ENCODE measurements at regions not wholly inside any gene's neighbourhood (a gene's known extent, or its start where the extent isn't known, plus 50 kb on each side); places are given as distances from the start of the nearest gene placed in this dataset.

GRCh38 chr6:164124986-164125385 is 710.5 kb downstream of the QKI start:
- ChIA-PET POLR2A (no interaction called here), CTCF (no interaction called here)
- no peak overlapping the region for H3K27ac Mint-ChIP-seq (ENCODE audit: low read depth, unreplicated experiment)
- no peaks in the 10 kb centered on the region for H3K27me3 Mint-ChIP-seq (ENCODE audit: insufficient read depth, unreplicated experiment)
- no peaks in the 10 kb centered on the region for H3K36me3 Mint-ChIP-seq (ENCODE audit: insufficient read depth, unreplicated experiment)
- TF ChIP-seq, protein P1, sequence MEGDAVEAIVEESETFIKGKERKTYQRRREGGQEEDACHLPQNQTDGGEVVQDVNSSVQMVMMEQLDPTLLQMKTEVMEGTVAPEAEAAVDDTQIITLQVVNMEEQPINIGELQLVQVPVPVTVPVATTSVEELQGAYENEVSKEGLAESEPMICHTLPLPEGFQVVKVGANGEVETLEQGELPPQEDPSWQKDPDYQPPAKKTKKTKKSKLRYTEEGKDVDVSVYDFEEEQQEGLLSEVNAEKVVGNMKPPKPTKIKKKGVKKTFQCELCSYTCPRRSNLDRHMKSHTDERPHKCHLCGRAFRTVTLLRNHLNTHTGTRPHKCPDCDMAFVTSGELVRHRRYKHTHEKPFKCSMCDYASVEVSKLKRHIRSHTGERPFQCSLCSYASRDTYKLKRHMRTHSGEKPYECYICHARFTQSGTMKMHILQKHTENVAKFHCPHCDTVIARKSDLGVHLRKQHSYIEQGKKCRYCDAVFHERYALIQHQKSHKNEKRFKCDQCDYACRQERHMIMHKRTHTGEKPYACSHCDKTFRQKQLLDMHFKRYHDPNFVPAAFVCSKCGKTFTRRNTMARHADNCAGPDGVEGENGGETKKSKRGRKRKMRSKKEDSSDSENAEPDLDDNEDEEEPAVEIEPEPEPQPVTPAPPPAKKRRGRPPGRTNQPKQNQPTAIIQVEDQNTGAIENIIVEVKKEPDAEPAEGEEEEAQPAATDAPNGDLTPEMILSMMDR (IDR thresholded peaks at IDR 0.05; ENCODE audit: unreplicated experiment), result no peak
- H3K4me1 Mint-ChIP-seq (ENCODE audit: insufficient read depth, unreplicated experiment), result no peaks in the 10 kb centered on the region
- intact Hi-C loops (cut with micrococcal nuclease), result no loop called here
- H3K9me3 Mint-ChIP-seq (ENCODE audit: unreplicated experiment), result peaks cover 8% of the 10 kb centered on the region
- H3K4me3 Mint-ChIP-seq (ENCODE audit: unreplicated experiment), result no peak overlapping the region
- DNase-seq (ENCODE audit: unreplicated experiment), result no peak
- no TSS peak for BruUV-seq (replicated peaks)

- Mint-ChIP-seq H3K4me3 (ENCODE audit: unreplicated experiment) (no peak overlapping the region), H3K4me1 (ENCODE audit: insufficient read depth, unreplicated experiment) (no peaks in the 10 kb centered on the region), H3K9me3 (ENCODE audit: unreplicated experiment) (peaks cover 8% of the 10 kb centered on the region), H3K27me3 (ENCODE audit: insufficient read depth, unreplicated experiment) (no peaks in the 10 kb centered on the region), H3K36me3 (ENCODE audit: insufficient read depth, unreplicated experiment) (no peaks in the 10 kb centered on the region), H3K27ac (ENCODE audit: low read depth, unreplicated experiment) (no peak overlapping the region)
- TF ChIP-seq, protein P1 (IDR thresholded peaks at IDR 0.05; ENCODE audit: unreplicated experiment), result no peak
- ChIA-PET POLR2A (interaction anchor here (0.7 kb wide), 1 partner anchor 37 kb away, joined by 3 read pairs; no protein-coding TSS in a partner anchor), CTCF (no interaction called here)
- DNase-seq (ENCODE audit: unreplicated experiment), result no peak
- intact Hi-C loops (cut with micrococcal nuclease), result no loop called here
- no TSS peak for BruUV-seq (replicated peaks)
Measured at GRCh38 chr6:164124473-164124872, 710.0 kb downstream of the QKI start.

DNA sequence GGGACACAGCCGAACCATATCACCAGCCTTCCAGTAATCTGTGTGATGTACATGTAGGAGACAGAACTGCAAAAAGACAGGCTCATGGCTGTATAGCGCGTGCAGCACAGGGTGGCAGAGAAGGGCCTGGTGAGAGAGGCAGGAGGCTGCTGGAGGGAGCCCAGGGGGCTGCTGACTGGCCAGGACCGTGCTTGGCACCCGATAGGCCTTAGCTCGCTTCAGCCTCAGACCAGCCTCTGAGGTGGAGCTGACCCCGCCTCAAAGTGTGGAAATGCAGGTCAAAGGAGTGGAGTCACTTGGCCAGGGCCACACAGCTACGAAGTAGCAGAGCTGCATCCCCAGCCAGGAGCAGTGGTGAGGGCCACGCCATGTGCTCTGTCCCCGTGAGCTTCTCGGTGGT is 707.6 kb downstream of the QKI start:
- ChIA-PET POLR2A (no interaction called here), CTCF (interaction anchor here (2.3 kb wide), 1 partner anchor 12 kb away, joined by 11 read pairs; no protein-coding TSS in a partner anchor)
- peaks cover 8% of the 10 kb centered on the region for H3K9me3 Mint-ChIP-seq (ENCODE audit: unreplicated experiment)
- no peak overlapping the region for H3K27ac Mint-ChIP-seq (ENCODE audit: low read depth, unreplicated experiment)
- BruUV-seq (replicated peaks), result no TSS peak
- intact Hi-C loops (cut with micrococcal nuclease), result no loop called here
- H3K4me1 Mint-ChIP-seq (ENCODE audit: insufficient read depth, unreplicated experiment), result no peaks in the 10 kb centered on the region
- TF ChIP-seq, protein P1 (IDR thresholded peaks at IDR 0.05; ENCODE audit: unreplicated experiment), result no peak
- no peak for DNase-seq (ENCODE audit: unreplicated experiment)
- no peak overlapping the region for H3K4me3 Mint-ChIP-seq (ENCODE audit: unreplicated experiment)
- no peaks in the 10 kb centered on the region for H3K36me3 Mint-ChIP-seq (ENCODE audit: insufficient read depth, unreplicated experiment)
- no peaks in the 10 kb centered on the region for H3K27me3 Mint-ChIP-seq (ENCODE audit: insufficient read depth, unreplicated experiment)

DNA sequence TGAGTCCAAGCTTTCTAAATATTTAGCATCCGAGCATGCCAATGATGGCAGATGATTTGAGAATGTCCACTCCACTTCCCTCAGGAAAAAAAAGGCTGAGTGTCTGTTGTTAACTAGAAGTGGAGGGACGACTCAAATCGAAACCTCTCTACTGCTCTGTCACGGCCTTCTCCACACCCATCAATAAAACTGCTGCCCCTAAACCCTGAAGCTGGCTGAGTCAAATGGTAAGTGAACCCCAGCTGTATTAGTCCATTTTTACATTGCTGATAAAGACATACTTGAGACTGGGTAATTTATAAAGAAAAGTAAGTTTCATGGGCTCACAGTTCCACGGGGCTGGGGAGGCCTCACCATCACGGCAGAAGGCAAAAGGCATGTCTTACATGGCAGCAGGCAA is 707.0 kb downstream of the QKI start:
- CTCF ChIA-PET, result interaction anchor here (2.3 kb wide), 1 partner anchor 12 kb away, joined by 11 read pairs; no protein-coding TSS in a partner anchor

More for the DNA sequence above, 707.0 kb downstream of the QKI start:
- H3K4me1 Mint-ChIP-seq (ENCODE audit: insufficient read depth, unreplicated experiment), result no peaks in the 10 kb centered on the region
- H3K27me3 Mint-ChIP-seq (ENCODE audit: insufficient read depth, unreplicated experiment), result no peaks in the 10 kb centered on the region
- DNase-seq (ENCODE audit: unreplicated experiment), result no peak
- peaks cover 8% of the 10 kb centered on the region for H3K9me3 Mint-ChIP-seq (ENCODE audit: unreplicated experiment)
- intact Hi-C loops (cut with micrococcal nuclease), result no loop called here
- no TSS peak for BruUV-seq (replicated peaks)
- no peak overlapping the region for H3K27ac Mint-ChIP-seq (ENCODE audit: low read depth, unreplicated experiment)
- POLR2A ChIA-PET, result no interaction called here
- TF ChIP-seq, protein P1 (IDR thresholded peaks at IDR 0.05; ENCODE audit: unreplicated experiment), result no peak
- H3K4me3 Mint-ChIP-seq (ENCODE audit: unreplicated experiment), result no peak overlapping the region
- H3K36me3 Mint-ChIP-seq (ENCODE audit: insufficient read depth, unreplicated experiment), result no peaks in the 10 kb centered on the region
